ENCODE measurements at regions not wholly inside any gene's neighbourhood (a gene's known extent, or its start where the extent isn't known, plus 50 kb on each side); places are given as distances from the start of the nearest gene placed in this dataset.

GRCh38 chr20:51097351-51098120 lies 74.6 kb upstream of the KCNG1 start:
- no peak overlapping the region for H3K4me3 ChIP-seq
- no peak for TF ChIP-seq CTCF (IDR thresholded peaks at IDR 0.05)
- H3K27ac ChIP-seq: no peak overlapping the region
- no peak for DNase-seq (ENCODE audit: low spot score)

- Histone ChIP-seq H3K27ac (no peak overlapping the region), H3K4me3 (no peak overlapping the region)
- no peak for TF ChIP-seq CTCF (IDR thresholded peaks at IDR 0.05)
- DNase-seq (ENCODE audit: low spot score): no peak
Observed at GRCh38 chr20:51096582-51097267, 73.8 kb upstream of the KCNG1 start.

GRCh38 chr20:51095633-51096521 lies 73.0 kb upstream of the KCNG1 start:
- TF ChIP-seq CTCF (IDR thresholded peaks at IDR 0.05): no peak
- Histone ChIP-seq H3K4me3 (no peak overlapping the region), H3K27ac (no peak overlapping the region)
- DNase-seq (ENCODE audit: low spot score): no peak

GRCh38 chr20:51094221-51094620 lies 71.3 kb upstream of the KCNG1 start:
- H3K27ac ChIP-seq: no peak overlapping the region
- no peak for TF ChIP-seq CTCF (IDR thresholded peaks at IDR 0.05)
- DNase-seq (ENCODE audit: low spot score): no peak
- no peak overlapping the region for H3K4me3 ChIP-seq

- TF ChIP-seq CTCF (IDR thresholded peaks at IDR 0.05): no peak
- H3K27ac ChIP-seq: no peak overlapping the region
- H3K4me3 ChIP-seq: no peak overlapping the region
- no peak for DNase-seq (ENCODE audit: low spot score)
Observed at GRCh38 chr20:51093240-51093763, 70.4 kb upstream of the KCNG1 start.

GRCh38 chr20:51092338-51092737 lies 69.4 kb upstream of the KCNG1 start:
- TF ChIP-seq CTCF (IDR thresholded peaks at IDR 0.05): no peak
- Histone ChIP-seq H3K4me3 (no peak overlapping the region), H3K27ac (no peak overlapping the region)
- no peak for DNase-seq (ENCODE audit: low spot score)

Data from coronary artery (tissue), 2 donors.